ENCODE measurements at regions not wholly inside any gene's neighbourhood (a gene's known extent, or its start where the extent isn't known, plus 50 kb on each side); places are given as distances from the start of the nearest gene placed in this dataset.
"Not testable (repeated sequence)": the region's sequence is repeated elsewhere in the genome, so short reads cannot be mapped to it uniquely, and the experiment has no call there.

DNA sequence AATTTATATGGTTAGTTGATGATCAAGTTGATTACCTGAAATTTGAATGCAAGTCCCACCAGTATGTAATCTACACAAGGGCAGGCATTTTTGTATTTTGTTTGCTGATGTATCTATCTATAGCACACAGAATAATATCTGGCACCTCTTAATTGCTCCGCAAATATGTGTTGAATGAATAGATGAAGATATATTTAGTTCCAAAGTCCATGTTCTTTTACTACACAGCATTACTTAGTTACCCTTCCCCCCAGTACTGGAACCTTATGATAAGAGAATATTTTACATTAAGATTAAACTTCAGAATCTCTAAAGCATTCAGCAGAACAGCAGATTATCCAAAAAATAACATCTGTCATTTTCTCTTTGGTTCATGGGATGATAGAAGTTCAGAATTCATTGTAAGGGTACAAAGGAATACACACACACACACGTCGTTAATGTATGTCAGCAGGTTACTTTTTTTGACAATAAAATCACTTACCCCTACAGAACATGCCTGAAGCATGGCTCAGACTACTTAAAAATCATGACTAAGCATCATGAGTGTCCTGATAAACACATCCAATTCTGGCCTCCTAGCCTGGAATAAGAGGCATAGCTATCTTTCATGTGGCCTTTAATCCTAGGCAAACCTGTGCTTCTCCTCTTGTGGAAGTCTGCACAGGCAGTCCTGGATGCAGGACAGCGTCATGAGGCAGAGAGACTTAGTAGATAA lies 148.9 kb upstream of the TBC1D5 start:
- no peak for DNase-seq (ENCODE audit: low read depth)

DNA sequence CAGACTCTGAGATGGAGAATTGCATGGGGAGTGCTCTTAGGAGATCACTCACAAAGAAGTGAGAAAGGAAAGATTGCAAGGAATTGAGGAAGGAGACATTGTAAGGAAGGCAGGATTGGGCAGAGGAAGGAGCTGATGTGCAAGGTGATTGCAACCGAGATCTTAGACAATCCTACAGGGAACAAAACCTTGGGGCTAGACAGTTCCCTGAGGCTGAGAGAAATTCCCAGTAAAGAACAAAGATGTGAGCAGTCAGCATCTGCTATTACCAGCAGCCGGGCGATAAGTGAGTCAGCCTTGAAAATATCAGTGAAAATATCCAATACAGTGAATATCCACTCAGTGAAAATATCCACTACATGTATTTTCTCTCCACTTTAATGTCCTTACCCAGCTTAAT lies 143.6 kb upstream of the TBC1D5 start:
- DNase-seq (ENCODE audit: low read depth), result no peak

DNA sequence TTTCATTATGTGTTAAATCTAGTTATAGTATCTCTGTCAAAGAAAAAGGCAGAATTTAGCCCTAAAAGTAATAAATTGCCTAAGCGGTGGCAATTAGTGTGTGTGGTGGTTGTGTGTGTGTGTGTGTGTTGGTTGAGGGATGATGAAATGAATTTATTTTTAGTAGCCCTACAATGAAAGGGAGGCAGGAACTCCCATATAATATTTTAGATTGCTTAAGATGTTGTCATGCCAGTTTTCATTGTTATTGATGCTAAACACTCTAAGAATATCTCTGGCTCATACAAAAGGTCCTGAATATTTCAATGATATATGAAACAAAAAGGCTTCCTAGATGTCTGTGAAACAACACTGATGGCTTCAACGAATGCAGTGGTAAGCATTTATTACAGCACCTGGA lies 140.6 kb upstream of the TBC1D5 start:
- DNase-seq (ENCODE audit: low read depth), result no peak

DNA sequence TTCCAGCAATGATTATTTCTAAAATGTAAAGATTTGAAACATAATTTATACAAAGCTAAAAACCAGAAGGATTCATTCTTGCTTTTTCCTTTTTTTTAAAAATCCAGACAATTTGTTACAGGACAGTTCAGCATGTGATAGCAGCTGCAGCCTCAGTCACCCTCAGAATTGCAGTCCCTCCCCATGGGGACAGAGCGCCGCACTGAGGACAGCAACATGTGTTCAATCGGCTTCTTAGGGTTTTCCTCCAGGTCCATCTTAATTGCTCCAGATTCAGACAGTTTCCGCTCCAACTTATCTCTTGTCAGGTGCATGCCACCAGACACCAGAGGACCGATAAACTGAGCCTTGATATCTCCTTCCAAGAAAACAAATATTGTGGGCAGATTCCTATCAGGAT lies 134.9 kb upstream of the TBC1D5 start:
- DNase-seq (ENCODE audit: low read depth), result no peak

DNA sequence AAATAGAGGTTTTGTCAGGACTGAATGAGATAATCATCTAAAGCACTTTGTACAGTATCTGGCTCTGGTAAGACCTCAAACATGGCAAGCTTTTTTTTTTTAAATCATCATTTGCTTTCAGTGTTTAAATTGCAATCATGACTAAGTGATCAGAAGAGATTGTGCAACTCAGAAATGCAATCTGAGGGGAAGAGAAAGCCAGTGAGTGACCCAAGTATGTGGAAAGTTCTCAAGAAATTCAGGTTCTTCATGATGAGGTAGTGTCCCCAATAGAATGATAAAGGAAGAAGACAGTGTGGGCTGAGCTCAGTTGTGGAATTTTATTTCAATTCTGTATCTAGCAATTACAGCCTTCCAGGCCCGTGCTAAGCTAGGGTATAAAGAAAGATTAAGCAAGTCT lies 132.2 kb upstream of the TBC1D5 start:
- no peak for DNase-seq (ENCODE audit: low read depth)

DNA sequence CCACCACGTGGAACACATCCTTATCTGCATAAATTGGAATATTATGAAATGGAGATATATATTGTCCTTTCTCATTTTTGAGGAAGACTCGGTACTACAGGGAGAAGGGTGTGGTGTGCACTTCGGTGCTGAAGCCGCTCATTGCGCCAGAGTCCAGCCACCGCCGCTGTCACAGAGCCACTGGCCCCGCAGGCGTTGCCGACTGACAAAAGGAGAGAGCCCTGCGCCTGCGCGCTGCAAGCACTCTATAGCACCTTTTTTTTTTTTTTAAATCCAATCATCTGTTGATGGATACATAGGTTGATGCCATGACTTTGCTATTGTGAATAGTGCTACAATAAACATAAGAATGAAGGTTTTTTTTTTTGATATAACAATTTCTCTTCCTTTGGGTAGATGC lies 130.0 kb upstream of the TBC1D5 start:
- DNase-seq (ENCODE audit: low read depth), result no peak

DNA sequence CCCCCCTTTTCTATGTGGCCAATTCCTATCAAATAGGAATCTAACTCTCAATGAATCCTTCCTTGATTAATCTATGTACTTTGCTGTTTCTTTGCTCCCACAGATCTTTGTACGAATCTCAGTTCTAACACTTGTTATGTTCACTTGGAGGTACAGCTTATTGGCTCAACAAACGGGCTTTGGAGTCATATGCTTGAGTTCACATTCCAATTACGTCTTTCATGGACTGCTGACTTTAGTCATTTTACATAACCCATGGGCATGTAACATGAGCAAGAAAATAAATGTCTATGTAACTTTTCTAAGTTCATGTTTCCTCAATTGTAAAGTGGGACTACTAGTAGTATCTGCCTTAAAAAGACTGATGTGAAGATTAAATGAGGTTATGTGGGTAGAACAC lies 123.2 kb upstream of the TBC1D5 start:
- DNase-seq (ENCODE audit: low read depth), result no peak

DNA sequence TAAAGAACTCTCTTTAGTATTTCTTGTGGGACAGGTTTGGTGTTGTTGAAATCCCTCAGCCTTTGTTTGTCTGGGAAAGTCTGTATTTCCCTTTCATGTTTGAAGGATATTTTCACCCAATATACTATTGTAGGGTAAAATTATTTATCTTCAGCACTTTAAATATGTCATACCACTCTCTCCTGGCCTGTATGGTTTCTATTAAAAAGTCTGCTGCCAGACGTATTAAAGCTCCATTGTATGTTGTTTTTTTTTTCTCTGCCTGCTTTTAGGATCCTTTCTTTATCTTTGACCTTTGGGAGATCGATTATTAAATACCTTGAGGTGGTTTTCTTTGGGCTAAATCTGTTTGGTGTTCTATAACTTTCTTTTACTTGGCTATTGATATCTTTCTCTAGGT lies 119.0 kb upstream of the TBC1D5 start:
- DNase-seq (ENCODE audit: low read depth), result no peak

DNA sequence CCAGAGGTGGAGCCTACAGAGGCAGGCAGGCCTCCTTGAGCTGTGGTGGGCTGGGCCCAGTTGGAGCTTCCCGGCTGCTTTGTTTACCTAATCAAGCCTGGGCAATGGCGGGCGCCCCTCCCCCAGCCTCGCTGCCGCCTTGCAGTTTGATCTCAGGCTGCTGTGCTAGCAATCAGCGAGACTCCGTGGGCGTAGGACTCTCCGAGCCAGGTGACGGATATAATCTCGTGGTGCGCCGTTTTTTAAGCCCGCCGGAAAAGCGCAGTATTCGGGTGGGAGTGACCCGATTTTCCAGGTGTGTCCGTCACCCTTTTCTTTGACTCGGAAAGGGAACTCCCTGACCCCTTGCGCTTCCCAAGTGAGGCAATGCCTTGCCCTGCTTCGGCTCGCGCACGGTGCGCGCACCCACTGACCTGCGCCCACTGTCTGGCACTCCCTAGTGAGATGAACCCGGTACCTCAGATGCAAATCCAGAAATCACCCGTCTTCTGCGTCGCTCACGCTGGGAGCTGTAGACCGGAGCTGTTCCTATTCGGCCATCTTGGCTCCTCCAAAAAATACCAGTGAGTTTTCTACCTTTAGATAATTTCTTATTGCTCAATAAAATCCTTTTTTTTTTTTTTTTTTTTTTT lies 118.5 kb upstream of the TBC1D5 start:
- DNase-seq (ENCODE audit: low read depth), result not testable (repeated sequence)

DNA sequence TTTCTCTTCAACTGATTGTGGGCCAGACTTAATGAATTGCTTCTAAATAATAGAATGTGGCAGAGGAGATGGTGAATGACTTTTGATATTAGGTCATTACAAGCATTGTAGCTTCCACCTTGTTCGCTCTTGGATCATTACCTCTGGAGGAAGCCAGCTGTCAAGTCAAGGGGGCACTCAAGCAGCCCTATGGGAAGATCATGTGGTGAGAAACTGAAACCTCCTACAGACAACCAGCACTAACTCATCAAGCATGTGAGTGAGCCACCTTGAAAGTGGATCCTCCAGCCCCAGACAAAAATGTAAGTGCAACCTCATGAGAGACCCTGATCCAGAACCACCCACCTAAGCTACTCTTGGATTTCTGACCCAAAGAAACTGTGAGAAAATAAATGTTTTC lies 109.8 kb upstream of the TBC1D5 start:
- no peak for DNase-seq (ENCODE audit: low read depth)

DNA sequence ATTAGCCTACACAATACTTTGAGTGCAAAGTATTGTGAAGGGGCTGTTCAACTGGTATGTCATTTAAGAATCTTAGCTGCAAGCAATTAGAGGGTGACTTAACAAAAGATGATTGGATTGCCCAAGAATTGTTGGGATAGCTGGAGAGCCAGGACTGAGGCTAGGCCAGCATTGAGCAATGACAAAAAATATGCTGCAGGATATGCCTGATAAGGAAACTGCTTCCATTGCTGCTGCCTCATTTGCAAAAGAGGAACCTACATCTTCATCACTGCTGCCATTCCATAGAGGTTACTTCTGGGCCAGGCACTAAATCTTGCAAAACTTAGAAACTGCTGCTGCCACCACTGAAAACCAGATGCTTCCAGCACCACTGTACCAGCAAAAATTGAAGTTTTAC lies 108.0 kb upstream of the TBC1D5 start:
- DNase-seq (ENCODE audit: low read depth), result no peak

DNA sequence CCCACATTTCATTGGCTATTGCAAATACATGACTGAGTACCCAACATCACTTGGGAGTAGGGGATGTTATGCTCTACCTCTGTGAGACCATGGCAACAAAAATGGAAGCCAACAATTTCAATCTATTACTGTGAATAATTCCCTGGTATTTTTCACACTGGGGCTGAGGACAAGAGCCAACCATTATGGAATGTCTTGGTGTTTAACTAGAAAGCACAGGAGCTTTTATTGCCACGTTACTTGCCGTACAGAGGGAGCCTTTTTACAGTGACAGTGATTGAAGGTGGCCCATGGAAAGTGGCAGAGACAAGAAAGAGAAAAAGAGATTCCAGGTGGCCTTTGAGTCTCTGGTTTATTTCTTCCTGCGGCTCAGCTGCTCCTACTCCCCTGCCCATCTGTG lies 105.7 kb upstream of the TBC1D5 start:
- no peak for DNase-seq (ENCODE audit: low read depth)

DNA sequence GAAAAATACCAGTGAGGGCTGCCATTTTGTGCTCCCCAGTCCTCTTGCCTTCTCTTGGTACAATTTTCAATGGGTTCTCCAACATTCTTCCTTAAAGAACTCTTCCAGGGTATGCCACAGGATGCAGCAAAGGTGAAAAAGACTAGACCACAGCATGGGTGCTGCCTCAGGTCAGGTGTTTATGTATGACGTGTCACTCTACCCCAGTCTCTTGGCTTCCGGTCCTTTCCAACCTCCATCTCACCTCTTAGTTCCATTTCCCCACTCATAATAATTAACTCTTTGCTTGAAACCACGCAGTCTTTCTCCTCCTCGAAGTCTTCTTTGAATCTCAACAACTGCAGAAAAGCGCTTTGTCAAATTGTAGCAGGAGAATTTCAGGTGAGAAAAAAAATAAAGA lies 104.7 kb upstream of the TBC1D5 start:
- DNase-seq (ENCODE audit: low read depth), result no peak

DNA sequence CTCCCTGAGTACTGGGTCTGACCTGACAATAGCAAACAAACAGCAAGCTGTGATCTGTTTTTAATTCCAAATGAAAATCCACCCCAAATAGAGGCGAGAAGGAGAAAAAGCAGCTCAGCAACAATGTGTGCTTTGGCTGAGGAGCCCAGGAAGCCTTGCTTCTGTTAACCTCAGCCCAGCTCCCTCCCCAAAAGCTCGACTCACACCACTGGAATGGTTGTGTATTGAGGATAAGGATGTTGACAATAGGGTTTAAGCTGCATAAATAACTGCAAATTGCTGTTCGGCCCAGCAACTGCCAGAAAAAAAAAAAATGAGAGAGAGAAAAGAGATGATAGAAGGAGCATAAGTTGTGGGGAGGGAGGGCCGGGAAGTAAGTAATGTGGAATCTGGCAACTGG lies 104.0 kb upstream of the TBC1D5 start:
- DNase-seq (ENCODE audit: low read depth), result no peak

DNA sequence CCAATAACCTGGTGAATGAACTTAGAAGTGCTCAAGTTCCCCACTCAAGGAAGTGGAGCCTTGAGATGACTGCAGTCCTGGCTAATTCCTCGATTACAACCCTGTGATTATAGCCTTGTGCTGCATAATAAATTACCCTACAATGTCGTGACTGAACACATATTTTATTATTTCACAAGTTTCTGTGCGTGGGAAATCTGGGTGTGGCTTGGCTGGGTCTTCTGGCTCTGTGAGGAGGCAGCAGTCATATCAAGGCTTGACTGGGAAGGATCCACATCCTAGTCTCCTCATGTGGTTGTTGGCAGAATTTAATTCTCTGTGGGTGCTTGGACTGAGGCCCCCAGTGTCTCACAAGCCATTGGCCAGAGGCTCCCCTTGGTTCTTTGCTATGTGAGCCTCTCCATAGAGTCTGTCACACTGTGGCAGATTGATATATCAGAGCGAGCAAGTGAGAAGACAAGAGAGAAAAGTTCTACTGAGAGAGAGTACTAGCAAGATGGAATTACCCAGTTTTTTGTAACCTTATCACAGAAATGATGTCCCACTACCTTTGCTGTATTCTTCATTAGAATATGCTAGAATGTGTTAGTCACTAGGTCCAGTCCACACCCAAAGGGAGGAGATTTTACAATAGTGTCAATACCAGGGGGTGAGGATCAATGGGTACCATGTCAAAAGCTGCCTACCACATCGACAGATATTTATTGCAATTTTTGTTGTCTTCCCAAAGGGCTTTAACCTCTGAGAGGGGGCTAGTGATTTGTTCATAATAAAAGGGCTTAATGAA lies 102.8 kb upstream of the TBC1D5 start:
- DNase-seq (ENCODE audit: low read depth), result no peak

DNA sequence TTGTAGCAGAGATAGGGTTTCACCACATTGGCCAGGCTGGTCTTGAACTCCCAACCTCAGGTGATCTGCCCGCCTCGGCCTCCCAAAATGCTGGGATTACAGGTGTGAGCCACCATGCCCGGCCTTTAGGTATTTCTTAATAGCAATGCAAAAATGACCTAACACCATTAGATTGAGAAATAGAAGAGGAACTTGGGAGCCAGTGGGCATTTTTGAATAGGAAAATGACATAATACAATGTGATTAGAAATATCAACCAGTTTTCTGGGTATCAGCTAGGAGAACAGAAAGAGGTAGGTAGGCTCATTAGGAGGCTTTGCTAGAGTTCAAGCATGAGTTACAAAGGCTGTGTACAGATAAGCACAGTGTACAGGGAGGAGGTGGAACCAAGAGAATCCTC lies 101.8 kb upstream of the TBC1D5 start:
- no peak for DNase-seq (ENCODE audit: low read depth)

DNA sequence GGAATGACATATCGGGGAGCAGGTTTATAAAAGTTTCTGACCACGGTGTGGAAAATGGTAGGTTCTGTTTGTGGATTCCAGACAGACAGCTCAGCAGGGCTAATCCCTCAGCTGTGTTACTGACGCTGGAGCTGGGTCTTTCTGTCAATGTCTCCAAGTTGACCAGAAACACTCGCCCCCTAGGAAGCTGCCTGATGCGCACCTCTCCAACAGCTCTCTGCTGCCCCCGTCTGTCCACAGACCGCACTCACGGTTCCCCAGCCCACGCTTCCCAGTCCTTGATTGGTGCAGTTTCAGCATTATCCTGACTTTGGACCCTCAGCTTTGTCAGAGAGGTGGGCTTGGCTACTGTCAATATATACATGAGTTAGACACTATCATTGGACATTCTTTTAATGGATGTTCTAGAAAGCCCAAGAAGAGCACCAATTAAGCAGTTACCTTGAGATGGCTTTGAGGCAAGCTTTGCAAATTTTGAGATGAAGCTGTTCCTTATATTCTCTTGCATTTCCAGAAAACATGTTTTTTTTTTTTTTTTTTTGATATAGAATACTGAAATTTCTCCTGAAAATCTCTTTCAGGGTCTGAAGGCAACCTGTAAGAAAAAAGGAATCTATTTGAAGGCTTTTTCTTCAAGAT lies 98.9 kb upstream of the TBC1D5 start:
- DNase-seq (ENCODE audit: low read depth), result peak; percentile 58

DNA sequence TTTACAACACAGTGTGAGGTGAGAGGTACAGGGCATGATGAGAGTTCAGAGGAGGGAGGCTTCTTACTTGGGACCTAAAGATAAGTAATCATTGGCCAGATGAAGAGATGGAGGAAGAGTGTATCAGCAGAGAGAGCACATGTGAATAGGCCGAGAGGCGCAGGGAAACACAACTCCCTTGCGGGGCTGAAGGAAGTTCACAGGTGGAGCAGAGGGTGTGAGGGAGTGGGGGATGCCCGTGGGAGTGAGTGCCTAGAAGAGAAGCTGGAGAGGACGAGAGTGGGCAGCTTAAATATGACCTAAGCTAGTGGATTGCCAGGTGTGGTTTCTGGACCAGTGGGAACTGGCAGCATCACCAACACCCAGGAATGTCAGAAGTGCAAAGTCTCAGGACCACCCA lies 98.2 kb upstream of the TBC1D5 start:
- DNase-seq (ENCODE audit: low read depth), result no peak

DNA sequence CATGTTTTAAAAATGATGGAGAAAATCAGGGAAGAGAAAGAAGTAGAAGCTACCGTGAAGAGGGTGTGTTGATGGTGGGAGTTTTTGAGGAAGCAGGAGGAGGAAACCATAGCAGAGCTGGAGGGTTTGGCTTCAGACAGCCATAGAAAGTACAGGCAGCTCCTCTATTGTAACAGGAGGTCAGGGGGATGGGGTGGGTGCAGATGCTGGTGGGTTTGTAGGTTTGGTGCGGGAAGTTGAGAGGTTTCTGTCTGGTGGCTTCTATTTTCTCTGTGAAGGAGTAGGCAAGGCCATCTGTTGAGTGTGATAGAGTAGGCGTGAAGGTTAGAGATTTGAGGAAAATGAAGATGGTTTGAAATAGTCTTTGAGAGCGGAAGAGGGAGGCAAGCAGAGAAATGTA lies 97.7 kb upstream of the TBC1D5 start:
- no peak for DNase-seq (ENCODE audit: low read depth)

DNA sequence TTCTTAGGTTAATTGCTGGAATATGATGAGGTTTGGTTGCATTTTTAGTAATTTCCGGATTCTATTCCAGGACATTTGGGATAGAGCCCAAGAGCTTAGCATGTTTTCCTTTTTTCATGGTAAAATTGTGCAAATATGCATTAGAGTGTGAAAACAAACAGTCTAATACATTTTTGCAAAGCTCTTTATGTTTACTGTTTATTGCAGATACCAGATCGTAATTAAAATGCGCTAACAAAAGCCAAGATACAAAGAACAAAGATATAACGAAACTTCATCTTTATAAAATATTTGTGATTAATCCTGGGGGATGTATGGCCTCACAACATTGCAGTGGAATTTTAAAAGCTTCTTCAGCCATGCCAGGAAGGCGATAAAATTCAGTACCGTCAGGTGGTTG lies 94.5 kb upstream of the TBC1D5 start:
- DNase-seq (ENCODE audit: low read depth), result no peak

DNA sequence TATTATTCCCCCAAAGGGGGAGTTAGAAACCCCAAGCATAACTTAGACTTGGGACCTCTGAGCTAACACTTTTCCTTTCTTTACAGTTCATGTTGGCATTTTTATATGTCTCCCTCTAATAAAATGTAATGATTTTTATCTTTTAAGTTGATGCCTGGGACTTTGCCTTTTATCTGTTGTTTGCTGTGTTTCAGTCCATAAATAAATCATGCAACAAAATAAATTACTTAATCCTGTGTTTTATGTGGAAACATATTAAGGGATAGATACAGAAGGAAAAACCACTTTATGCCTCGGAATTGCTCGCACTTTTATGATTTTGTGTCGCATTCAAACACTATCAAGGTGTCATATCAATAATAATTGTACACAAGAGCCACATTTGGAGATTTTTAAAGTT lies 93.7 kb upstream of the TBC1D5 start:
- DNase-seq (ENCODE audit: low read depth), result no peak

DNA sequence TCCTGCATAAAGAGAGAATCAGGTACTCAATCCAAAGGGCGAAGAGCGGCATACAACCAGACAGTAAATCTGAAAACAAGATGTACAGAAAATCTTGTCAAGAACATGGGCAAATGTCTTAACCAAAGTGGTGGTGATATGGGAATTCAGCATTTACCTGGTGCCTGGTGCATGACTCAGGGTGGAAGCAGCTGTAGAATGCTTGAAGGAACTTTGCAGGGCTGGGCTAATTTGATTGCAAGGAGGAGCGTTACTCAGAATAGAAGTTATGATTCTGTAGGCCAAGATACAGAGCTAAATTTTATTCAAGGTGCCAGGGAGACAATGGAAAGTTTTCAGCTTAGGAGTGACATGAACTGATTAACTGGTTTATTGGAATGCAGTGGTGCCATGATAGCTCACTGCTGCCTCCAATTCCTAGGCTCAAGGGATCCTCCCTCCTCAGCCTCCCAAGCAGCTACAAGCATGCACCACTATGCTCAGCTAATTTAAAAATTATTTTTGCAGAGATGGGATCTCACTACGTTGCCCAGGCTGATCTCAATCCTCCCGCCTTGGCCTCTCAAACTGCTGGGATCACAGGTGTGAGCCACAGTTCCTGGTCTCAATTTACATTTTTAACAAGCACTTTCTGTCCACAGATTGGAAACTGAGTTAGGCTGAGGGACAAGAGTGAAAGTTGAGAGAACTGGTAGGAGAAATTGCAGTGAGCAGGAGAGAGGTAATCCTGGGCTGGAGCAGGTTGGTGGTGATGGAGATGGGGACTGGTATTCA lies 91.5 kb upstream of the TBC1D5 start:
- no peak for DNase-seq (ENCODE audit: low read depth)

Measured in activated gamma-delta T cell treated with anti-CD3 and anti-CD28 coated beads, Interleukin-2, amount 50 U/mL, for 16 hours (primary cell).